ENCODE measurements at regions not wholly inside any gene's neighbourhood (a gene's known extent, or its start where the extent isn't known, plus 50 kb on each side); places are given as distances from the start of the nearest gene placed in this dataset.
"Not testable (repeated sequence)": the region's sequence is repeated elsewhere in the genome, so short reads cannot be mapped to it uniquely, and the experiment has no call there.

GRCh38 chr6:971981-972640 is 279.2 kb upstream of the EXOC2 start:
- H3K27ac ChIP-seq, result no peak overlapping the region

GRCh38 chr6:968791-969190 is 275.9 kb upstream of the EXOC2 start:
- DNase-seq (ENCODE audit: low read depth, low spot score), result no peak

More at GRCh38 chr6:971981-972640, 279.2 kb upstream of the EXOC2 start:
- no peak for DNase-seq (ENCODE audit: low read depth, low spot score)

GRCh38 chr6:967701-968100 is 274.8 kb upstream of the EXOC2 start:
- H3K27ac ChIP-seq, result no peak overlapping the region
- no peak for DNase-seq (ENCODE audit: low read depth, low spot score)

More at GRCh38 chr6:968791-969190, 275.9 kb upstream of the EXOC2 start:
- H3K27ac ChIP-seq, result no peak overlapping the region

GRCh38 chr6:965343-965742 is 272.4 kb upstream of the EXOC2 start:
- H3K27ac ChIP-seq, result no peak overlapping the region
- DNase-seq (ENCODE audit: low read depth, low spot score), result no peak

GRCh38 chr6:963456-963855 is 270.5 kb upstream of the EXOC2 start:
- no peak for DNase-seq (ENCODE audit: low read depth, low spot score)
- no peak overlapping the region for H3K27ac ChIP-seq

GRCh38 chr6:961407-961960 is 268.5 kb upstream of the EXOC2 start:
- no peak overlapping the region for H3K27ac ChIP-seq
- DNase-seq (ENCODE audit: low read depth, low spot score), result no peak

- no peak for DNase-seq (ENCODE audit: low read depth, low spot score)
- H3K27ac ChIP-seq, result no peak overlapping the region
Measured at GRCh38 chr6:960356-960755, 267.4 kb upstream of the EXOC2 start.

DNA sequence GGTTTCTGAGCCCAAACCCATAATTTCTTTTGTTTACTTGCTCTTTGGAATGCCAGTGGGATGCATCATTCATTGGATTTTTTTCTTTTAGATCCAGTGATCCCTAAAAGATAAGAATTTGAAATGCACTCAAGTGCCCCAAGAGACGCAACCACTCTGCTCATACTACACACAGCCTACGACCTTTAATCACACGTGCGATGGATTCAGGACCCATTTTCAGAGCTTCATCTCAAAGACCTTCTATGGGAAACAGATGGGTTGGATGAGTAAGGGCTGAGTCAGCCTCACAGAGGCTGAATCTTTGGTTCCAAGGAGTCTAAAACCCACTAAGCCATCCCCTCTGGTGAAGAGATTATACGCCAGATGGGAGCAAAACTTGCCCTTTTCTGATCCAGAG is 265.5 kb upstream of the EXOC2 start:
- DNase-seq (ENCODE audit: low read depth, low spot score), result no peak
- H3K27ac ChIP-seq, result no peak overlapping the region

DNA sequence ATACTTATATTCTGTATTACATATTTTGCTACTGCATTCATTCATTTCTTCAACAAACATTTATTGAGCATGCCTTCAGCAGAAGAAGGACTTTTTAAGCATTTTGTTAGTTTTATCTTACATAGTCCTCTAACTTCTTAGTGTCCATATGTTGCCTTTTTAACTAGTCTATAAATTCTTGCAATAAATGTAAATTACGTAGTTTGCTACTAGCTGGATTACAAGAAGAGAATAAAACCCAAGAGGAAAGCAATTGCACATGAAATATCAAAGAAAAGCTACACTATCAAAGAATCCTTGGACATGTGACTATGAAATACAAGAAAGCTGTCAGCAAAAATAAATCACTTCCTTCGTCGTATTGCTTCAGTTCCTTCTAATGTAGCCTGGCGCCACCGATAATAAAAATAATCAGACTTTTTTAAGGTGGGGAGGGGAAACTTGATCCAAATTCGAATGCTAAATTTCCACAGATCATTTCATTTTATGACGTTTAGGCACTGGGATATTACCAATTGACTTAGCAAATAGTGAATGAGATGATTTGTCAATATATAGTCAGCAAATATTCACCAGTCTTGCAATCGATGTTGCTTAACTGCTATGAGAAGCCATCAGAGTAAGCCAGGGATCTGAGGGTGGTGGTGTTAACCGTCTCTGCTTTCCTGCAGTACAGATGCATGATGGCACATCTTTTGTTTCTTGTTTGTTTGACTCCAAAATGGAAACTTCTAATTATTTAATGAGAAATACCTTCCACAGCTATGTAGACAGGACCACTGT is 258.7 kb upstream of the EXOC2 start:
- DNase-seq (ENCODE audit: low read depth, low spot score), result no peak
- no peak overlapping the region for H3K27ac ChIP-seq

DNA sequence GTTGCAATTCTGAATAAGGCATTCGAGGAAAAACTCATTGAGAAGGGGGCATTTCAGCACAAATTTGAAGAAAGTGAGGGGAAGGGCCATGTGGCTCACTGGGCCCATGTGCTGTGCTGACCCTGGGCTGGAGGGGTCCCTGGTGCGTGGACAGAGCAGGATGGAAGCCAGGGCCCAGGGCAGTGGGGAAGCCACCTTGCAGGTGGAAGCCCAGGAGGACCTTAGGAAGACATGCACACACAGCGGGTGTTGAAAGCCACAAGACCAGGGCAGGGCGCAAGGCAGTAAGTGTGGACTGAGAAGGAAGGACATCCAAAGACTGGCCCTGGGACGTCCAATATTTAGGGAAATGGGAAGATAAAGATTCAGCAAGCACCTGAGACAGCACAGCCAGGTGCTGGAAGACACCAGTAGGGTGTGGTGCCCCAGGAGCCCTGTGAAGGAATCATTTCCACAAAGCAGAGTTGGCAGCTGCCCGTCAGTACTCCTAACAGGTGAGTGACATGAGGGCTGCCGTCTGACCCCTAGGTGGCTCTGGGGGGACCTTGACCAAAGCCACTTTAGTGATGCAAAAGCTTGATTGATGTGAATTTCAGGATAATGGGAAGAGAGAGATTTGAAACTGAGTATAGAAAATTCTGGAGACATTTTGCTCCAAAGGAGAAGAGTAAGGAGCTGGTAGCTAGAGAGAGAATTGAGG is 254.4 kb upstream of the EXOC2 start:
- H3K27ac ChIP-seq, result no peak overlapping the region
- no peak for DNase-seq (ENCODE audit: low read depth, low spot score)

- DNase-seq (ENCODE audit: low read depth, low spot score), result no peak
- no peak overlapping the region for H3K27ac ChIP-seq
Measured at GRCh38 chr6:946546-946945, 253.6 kb upstream of the EXOC2 start.

- no peak overlapping the region for H3K27ac ChIP-seq
- no peak for DNase-seq (ENCODE audit: low read depth, low spot score)
Measured at GRCh38 chr6:939526-940252, 246.8 kb upstream of the EXOC2 start.

DNA sequence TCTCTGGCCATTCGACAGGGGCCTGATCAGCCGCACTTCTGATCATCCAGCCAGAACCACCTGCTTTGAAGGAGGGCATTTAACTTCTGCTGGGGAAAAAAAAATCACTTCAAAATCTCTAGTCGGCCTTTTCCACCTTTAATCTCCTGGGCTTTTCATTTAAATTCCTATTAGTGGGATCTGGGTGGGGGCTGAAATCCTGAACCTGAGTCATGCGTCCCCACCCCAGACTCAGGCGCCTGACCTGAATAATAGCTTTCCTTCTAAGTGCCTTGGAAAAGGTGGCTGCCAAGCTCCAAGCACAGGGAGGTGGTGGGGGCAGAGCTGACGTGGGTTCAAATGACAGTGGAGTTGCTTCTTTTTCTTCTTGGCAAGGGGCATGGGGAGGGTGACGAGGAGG is 246.0 kb upstream of the EXOC2 start:
- no peak for DNase-seq (ENCODE audit: low read depth, low spot score)
- H3K27ac ChIP-seq, result no peak overlapping the region

- no peak overlapping the region for H3K27ac ChIP-seq
- no peak for DNase-seq (ENCODE audit: low read depth, low spot score)
Measured at GRCh38 chr6:938271-938905, 245.4 kb upstream of the EXOC2 start.

DNA sequence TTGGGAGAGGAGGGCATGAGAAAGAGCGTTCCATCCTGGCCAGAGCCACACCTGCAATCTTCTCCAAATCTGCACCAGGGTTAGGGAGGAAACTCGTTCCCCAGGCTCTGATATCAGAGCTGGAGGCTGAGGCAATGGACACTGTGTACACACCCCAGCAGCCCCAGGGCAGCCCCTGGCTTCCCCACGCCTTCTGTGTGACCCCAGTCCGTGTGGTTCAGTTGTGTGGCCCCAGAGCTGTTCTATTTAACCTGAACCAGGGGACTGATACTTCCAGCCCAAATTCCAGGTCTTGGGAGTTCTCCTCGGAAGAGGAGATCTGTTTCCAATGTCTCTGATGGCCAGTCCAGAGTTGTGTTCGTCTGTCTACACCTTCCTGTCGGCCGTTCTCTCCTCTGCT is 242.6 kb upstream of the EXOC2 start:
- no peak overlapping the region for H3K27ac ChIP-seq
- no peak for DNase-seq (ENCODE audit: low read depth, low spot score)

GRCh38 chr6:934686-935085 is 241.7 kb upstream of the EXOC2 start:
- no peak overlapping the region for H3K27ac ChIP-seq
- no peak for DNase-seq (ENCODE audit: low read depth, low spot score)

DNA sequence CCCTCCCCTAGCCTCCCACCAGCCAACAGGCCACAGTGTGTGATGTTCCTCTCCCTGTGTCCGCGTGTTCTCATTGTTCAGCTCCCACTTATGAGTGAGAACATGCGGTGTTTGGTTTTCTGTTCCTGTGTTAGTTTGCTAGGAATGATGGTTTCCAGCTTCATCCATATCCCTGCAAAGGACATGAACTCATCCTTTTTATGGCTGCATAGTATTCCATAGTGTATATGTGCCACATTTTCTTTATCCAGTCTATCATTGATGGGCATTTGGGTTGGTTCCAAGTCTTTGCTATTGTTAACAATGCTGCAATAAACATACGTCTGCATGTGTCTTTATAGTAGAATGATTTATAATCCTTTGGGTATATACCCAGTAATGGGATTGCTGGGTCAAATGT is 239.0 kb upstream of the EXOC2 start:
- DNase-seq (ENCODE audit: low read depth, low spot score); H3K27ac ChIP-seq: not testable (repeated sequence)

GRCh38 chr6:927157-927556 is 234.2 kb upstream of the EXOC2 start:
- H3K27ac ChIP-seq, result no peak overlapping the region
- DNase-seq (ENCODE audit: low read depth, low spot score), result no peak

- DNase-seq (ENCODE audit: low read depth, low spot score), result no peak
- no peak overlapping the region for H3K27ac ChIP-seq
Measured at GRCh38 chr6:925656-926213, 232.8 kb upstream of the EXOC2 start.

- no peak overlapping the region for H3K27ac ChIP-seq
- DNase-seq (ENCODE audit: low read depth, low spot score), result no peak
Measured at GRCh38 chr6:924661-925060, 231.7 kb upstream of the EXOC2 start.
